ENCODE measurements at regions not wholly inside any gene's neighbourhood (a gene's known extent, or its start where the extent isn't known, plus 50 kb on each side); places are given as distances from the start of the nearest gene placed in this dataset.
"Not testable (repeated sequence)": the region's sequence is repeated elsewhere in the genome, so short reads cannot be mapped to it uniquely, and the experiment has no call there.

DNA sequence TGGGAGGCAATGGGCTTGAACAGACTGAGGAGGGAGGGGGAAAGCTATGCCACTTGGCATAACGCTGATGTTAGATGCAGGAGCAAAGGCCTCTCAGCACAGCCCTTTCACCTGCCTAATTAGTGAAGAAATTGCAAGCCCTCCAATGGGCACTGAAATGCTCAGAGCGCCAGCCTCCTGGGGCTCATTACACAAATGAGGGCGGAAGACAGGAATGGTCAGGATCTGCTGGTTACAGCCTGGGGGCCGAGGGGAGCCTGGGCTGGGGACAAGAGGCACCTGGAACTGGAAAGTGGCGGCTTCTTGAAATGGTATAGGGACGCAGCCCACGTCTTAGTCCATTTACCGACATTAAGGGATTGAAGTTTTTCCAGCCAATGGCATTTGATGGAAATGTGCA, 50.2 kb upstream of the PLET1 start:
- in situ Hi-C loops (cut with HindIII; ENCODE audit: low sequenced_read_pairs) = no loop called here

DNA sequence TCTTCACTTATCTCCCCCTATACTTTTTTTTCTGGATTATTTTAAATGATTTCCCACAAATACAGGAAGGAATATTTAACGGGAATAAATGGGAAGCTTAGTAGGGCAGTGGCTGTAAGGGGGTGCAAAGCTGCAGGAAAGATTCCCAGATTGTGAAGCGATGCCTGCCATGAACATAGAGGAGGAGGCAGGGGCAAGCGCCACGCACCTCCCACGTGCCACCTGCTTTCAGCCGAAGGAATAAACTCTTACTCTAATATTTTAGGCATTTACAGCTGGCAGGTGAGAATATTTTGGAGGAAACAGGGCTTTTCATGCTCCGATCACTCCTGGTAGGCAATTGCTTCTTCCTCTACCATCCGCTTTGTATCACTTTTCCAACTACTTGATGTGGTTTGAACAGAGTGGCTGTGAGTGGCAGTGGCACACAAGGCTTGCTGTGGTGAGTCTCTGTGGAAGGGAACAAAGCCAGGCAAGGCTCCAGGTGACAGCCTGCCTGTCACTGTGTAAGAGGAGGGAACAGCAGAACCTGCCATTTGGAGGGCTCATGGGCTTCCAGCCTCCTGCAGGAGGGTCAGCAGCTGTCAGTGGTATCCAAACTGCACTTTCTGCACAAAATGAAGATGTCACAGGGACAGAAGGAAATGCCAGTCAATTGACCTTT, 54.5 kb upstream of the PLET1 start:
- in situ Hi-C loops (cut with HindIII; ENCODE audit: low sequenced_read_pairs) = no loop called here

DNA sequence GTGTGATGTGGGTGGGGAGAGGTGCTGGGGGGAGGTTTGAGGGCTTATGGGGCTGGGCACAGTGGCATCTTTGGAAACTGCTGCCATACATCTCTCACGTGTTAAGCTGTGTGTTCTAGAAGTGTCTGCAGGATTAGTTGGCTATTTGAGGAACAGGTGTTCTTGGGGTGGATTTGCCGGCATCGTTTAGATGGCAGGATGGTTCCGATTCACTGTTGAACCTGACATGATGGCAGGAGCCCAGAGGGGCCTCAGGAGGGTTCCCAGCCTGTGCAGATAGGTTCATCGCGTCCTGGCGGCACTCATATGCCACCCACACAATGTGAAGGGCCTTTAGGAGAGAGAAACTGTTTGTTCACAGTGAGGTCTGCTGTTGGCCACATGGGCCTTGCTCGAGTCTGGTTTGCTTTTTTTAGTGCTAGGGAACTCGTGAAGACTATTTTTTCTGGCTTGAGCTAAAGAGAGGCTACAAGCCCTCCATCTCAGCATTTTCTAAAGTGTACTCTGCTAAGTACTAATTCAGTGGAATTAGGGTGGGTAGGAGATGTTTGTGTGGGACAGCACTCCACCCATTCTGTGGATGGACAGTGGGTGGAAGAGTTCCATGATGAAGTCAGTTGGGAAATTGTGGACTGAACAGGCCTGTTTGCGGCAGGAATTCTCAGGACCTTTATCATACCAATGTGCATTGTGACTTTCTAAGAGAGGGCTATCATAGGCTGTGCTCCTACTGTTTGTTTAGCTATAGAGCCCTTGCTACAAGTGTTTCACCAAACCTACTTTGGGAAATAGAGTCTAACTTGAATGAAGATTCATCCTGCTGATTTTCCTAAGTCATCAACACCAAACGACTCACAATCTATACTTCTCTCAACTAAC, 55.4 kb upstream of the PLET1 start:
- in situ Hi-C loops (cut with HindIII; ENCODE audit: low sequenced_read_pairs) = no loop called here

DNA sequence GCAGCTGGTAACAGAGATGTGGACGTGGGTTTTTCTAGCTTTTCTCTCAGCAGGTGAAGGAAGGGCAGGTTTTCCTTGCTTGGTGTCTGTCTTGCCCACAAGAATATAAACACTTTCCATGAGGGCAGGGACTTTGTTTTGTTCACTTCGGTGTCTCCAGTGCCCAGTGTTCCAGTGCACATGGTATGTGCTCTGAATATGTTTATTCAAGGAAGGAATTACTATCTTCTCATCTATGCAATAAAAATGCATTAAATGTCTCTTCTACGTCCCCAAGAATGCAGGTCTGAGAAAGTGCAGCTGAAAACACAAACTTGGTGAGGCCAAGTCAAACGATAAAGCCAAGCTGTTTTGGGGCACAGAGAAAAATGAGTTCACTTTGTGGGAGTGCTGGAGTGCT, 56.3 kb upstream of the PLET1 start:
- in situ Hi-C loops (cut with HindIII; ENCODE audit: low sequenced_read_pairs) = no loop called here

DNA sequence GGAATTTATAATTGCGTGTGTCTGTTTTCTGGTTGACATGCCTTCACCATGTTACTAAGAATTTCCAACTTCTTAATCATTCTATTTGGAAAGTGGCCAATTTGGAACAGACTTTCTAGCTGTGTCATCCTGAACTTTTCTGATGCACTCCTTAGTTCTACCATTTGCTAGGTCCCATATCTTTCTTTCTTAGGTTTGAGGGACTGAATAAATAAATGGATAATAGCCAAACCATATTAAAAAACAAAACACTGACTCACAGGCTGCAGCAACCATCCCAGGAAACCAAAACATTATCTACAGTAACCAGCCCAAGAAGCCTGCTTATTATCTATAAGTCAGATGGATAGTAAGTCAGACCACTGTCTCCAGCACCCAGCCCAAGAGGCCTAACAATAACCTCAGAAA, 57.5 kb upstream of the PLET1 start:
- in situ Hi-C loops (cut with HindIII; ENCODE audit: low sequenced_read_pairs) = no loop called here

DNA sequence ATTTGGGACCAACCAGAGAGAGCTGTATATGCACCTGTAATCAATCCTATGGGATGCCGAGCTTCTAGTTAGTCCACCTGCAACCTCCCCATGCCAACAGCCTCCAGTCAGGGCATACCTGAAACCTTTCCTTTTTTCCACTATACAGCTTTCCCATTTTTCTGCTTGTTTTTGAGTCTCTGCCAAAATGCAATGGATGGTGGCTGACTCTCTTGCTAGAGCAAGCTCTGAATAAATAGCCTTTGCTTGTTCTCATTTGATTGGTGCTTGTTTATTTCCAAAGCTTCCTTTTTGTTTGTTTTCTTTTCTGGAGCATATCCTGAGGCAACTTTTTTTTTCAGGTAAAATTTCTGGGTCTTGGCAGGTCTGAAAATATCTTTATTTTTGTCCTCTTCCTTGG, 58.0 kb upstream of the PLET1 start:
- in situ Hi-C loops (cut with HindIII; ENCODE audit: low sequenced_read_pairs) = no loop called here

DNA sequence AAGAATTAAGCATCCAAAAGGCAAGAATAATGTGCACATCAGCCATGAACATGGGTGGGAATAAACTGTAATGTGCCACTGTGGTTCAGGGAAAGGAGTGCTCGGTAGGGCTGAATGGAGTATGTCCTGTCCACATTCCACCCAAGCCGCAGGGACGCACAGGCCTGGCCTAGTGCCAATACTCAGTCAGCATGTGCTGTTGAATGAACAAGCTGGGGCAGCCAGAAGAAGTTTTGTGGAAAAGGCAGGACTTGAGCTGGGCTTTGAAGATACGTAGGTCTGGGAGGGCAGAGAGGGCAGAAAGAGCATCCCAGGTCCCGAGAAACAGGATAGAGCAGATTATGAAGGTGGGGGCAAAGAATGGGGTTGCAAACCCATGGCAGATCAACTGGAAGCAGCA, 60.0 kb upstream of the PLET1 start:
- in situ Hi-C loops (cut with HindIII; ENCODE audit: low sequenced_read_pairs) = no loop called here

DNA sequence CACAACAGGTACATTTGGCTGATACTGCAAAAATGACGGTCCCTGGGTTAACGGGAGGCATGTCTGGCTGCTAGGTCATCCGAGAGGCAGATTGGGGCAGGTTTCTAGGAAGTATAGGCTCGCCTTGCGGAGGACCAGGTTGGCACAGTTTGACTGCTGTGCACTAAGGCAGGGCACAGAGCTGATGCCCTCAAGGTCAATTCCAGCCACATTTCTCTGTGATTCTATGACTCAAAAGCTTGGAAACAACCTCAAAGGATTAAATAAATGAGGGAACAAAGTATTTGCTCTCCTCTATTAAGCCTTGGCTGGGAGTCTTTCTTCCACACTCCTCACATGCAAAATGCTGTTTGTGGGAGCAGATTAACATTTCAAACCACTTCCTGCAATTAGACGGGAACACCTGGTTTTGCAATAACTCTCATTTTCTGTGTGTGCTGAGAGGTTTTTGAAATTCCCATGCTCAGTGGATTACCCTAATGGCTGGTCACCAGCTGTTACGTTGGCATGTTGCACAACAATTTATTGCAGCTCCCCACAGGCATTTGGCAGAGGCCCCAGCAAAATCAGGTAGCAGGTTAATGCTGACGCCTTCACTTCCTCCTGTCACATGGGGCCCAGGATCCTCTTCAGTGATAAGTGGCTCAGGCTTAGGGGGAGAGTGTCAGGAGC, 61.0 kb upstream of the PLET1 start:
- in situ Hi-C loops (cut with HindIII; ENCODE audit: low sequenced_read_pairs) = no loop called here

DNA sequence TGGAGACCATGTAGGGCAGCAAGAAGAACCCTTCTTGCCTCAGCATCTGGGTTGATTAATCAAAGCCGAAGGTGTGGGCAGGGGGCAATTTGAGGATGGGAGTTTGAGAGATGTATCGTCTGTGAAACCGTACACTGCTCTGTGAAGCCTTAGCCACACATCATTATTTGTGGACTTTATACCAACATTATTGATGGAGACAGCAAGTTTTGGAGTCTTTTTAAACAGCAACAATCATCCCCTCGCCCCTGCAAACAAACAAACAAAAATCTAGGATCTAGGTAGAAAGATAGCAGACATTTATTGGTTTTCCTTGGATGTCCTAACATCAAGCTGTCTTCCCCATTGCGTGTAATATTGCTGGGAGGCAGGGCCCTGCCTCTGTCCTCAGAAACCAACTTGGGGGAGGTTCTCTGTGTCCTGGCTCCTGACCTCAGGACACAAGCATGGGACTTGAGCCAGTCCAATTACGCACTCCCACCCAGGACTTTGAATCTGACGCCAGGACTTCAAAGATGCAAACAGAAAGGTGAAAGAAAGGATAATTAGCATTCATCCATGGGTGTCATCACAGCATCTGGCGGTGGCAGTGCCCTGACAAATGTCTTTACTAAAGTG, 61.6 kb upstream of the PLET1 start:
- in situ Hi-C loops (cut with HindIII; ENCODE audit: low sequenced_read_pairs) = no loop called here

DNA sequence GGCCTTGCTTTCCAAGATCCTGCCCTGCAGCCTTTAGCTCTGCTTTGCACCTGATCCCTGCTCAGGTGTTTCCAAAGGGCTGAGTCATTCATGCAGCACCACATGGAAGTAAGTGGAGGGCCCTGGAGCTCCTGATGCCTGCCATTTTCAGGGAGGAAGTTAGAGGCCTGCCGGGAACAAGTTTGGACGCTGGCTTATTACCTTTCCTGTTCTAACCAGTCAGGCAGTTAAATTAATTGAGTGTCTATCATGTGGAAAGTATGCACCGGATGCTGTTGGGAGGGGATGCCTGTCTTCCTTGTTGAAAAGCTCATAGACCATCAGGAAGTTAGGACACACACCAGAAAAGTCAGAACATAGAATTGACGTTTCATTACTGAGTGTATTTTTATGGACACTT, 73.7 kb upstream of the PLET1 start:
- in situ Hi-C loops (cut with HindIII; ENCODE audit: low sequenced_read_pairs) = loop anchor here (5.0 kb wide), 1 partner anchor 63 kb away; no protein-coding TSS in a partner anchor

DNA sequence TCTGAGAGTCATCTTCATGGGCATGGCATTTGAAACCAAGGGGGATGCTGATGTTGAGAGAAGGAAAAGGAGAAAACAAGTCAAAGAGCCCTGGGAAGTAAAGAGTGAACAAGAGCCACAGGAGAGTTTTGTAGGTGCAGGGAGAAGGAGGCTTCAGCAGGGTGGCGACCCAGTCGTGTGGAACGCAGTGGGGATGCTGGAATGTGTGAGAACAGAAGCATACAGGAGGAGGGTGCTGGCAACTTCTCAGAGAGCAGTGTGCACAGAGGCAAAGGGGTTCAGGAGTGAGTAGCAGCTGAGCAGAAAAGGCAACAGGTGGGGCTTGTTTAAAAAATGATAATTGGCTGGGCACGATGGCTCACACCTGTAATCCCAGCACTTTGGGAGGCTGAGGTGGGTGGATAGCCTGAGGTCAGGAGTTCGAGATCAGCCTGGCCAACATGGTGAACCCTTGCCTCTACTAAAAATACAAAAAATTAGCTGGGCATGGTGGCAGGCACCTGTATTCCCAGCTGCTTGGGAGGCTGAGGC, 75.8 kb upstream of the PLET1 start:
- in situ Hi-C loops (cut with HindIII; ENCODE audit: low sequenced_read_pairs) = no loop called here

DNA sequence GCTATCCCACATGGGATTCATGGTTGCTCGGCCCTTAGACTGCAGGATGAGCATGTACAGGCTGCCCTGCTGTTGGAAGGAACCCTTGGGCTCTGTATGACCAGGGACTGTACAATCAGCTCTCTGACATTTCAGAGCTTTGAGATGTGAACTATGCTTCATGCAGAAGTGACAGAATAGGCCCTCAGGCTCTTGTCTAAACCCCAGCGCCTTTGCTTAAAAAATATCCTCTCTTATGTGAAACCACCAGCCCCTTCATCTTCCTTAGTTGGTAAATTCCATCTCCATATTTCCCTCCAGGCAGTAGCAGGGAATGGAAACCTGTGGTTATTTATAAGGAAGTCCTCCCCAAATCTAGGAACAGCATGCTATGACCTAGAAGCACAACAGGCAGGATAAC, 78.9 kb upstream of the PLET1 start:
- in situ Hi-C loops (cut with HindIII; ENCODE audit: low sequenced_read_pairs) = no loop called here

DNA sequence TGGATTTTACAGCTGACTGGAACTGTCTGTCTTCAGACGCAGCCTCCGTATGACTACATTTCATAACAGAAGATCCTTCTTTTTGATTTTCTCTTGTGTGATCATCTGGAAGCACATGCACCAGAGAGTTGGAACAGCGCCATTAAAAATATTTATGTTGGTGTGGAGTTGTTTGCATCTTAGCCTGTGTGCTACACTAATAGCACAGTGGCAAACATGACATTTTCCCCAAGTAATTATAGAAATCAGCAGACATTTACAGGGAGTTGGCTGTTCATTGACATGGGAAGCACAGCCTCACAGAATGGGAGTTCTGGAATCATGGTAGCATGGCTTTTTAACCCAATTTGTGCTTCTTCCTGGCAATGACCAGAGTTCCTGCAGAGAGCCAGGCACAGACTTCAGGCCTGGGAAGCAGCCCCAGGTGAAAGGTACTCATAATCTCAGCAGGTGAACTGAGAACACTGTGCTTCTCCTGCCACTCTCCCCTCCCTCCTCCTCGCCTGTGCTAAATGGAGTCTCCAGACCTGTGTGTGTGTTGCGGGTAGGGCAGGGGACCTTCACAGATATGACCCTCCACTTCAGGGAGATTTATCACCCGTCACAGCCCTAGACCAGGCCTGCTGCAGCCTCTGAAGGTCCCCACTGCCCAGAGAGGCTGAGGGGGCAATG, 82.8 kb upstream of the PLET1 start:
- in situ Hi-C loops (cut with HindIII; ENCODE audit: low sequenced_read_pairs) = no loop called here

DNA sequence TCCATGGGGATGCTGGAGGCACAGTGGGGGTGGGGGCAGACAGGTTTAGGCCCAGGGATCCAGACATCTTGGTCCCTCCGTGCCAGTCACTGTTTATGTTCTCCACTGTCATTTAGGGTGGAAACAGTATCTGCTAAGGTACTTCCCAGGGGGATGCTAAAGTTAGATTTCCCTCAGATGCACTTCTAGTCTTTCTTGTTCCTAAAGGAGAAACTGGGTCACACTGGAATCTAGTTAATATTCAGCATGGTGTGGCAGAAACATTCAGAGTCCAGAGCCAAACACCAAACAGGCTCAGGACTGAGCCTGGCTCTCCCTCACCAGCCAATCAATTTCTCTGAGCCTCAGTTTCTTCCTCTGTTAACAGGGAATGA, 83.4 kb upstream of the PLET1 start:
- in situ Hi-C loops (cut with HindIII; ENCODE audit: low sequenced_read_pairs) = no loop called here

DNA sequence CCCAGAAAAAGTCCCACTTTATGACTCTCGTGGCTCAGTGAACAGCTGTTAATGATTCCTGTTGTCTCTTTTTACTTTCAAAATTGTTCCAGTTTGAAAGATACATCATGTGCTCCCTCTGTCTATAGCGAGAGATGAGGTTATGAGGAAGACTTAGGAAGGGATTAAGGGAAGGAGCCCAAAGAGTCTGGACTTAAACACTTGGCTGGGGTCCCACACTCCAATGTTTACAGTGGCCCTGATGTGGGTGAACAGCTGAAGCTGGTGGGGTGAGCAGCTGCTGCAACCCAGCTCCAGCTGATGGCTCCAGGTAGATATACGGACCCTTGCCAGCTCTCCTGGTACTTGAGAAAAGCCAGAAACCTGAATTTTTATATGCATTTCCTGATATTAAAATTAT, 84.5 kb upstream of the PLET1 start:
- in situ Hi-C loops (cut with HindIII; ENCODE audit: low sequenced_read_pairs) = no loop called here

DNA sequence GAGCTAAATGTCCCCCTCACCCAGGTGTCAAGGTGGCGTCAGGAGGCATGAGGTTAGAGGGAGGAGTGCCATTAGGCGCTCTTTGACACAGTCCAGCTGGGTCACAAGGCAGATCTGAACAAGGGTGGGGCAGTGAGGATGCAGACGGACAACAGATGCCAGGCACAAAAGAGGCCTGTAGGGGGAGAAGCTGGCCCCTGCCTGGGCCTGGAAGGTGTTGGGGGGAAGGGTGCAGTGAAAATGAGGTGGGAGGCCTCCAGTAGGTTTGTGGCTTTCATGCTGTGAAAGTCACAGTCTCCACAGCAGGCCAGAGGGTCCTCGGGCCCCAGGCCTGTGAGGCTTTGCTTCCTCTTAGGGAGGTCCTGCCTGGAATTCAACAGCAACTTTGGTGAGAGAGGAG, 85.0 kb upstream of the PLET1 start:
- in situ Hi-C loops (cut with HindIII; ENCODE audit: low sequenced_read_pairs) = no loop called here

DNA sequence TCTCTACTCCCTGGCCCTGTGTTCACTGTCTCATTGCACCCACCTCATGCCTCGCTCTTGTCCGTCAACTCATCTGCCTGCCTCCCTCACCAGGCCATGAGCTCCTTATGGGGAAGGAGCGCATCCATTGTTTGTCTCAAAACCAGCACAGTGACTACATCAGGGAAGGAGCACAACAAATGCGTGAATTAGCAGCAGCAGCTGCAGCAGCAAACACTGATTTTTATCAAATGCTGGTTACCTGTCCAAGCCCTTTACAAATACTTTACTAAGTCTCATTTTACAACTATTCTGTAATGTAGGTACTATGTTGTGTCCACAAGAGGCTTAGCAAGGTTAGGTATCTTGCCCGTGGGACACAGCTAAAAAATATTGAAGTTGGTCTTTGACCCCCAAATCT, 85.9 kb upstream of the PLET1 start:
- in situ Hi-C loops (cut with HindIII; ENCODE audit: low sequenced_read_pairs) = no loop called here

DNA sequence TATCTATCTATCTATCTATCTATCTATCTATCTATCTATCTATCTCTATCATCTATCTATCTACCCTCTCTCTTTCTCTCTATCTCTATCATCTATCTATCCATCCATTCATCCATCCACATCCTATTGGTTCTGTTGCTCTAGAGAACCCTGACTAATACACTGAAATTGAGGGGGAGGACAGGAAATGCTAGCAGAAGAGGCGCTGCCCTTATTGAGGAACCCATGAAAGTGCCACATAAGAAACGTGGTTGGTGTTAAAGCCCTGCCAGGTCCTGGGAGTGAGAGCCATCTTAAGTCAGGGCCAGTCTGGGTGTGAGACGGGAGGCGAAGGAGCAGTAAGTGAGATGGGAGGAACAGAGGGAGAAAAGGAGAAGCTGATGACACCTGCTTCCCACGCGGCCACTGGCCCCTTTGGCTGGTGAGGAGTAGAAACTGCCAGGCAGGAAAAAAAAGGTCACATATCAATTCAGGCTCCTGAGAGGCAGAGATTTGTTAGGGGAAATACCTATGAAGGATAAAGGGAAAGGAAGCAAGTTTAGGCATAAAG, 87.9 kb upstream of the PLET1 start:
- in situ Hi-C loops (cut with HindIII; ENCODE audit: low sequenced_read_pairs) = no loop called here

DNA sequence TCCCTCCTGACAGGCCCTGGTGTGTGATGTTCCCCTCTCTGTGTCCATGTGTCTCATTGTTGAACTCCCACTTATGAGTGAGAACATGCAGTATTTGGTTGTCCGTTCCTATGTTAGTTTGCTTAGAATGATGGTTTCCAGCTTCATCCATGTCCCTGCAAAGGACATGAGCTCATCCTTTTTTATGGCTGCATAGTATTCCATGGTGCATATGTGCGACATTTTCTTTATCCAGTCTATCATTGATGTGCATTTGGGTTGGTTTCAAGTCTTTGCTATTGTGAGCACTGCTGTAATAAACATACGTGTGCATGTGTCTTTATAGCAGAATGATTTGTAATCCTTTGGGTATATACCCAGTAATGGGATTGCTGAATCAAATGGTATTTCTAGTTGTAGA, 90.8 kb upstream of the PLET1 start:
- in situ Hi-C loops (cut with HindIII; ENCODE audit: low sequenced_read_pairs) = not testable (repeated sequence)

DNA sequence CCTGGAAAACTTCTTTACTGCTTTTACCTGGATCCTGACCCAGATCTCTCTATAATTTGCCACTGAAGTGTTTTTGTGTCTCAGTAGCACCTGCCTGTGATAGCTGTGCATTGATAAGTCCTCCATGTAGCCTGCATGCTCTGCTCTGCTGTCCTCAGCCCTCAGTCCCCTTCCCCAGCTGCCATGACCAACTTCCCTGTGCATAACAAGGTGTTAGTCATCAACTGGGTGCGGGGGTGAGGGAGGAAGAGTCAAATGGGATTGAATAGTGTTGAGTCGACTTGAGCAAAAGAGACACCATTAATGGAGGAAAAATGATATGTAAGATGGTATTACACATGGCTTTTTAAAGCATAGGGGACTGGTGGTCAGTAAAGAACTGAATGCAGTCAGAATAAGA, 92.2 kb upstream of the PLET1 start:
- in situ Hi-C loops (cut with HindIII; ENCODE audit: low sequenced_read_pairs) = no loop called here

All from endothelial cell of hepatic sinusoid (primary cell).